ENCODE measurements at regions not wholly inside any gene's neighbourhood (a gene's known extent, or its start where the extent isn't known, plus 50 kb on each side); places are given as distances from the start of the nearest gene placed in this dataset.
"Not testable (repeated sequence)": the region's sequence is repeated elsewhere in the genome, so short reads cannot be mapped to it uniquely, and the experiment has no call there.

DNA sequence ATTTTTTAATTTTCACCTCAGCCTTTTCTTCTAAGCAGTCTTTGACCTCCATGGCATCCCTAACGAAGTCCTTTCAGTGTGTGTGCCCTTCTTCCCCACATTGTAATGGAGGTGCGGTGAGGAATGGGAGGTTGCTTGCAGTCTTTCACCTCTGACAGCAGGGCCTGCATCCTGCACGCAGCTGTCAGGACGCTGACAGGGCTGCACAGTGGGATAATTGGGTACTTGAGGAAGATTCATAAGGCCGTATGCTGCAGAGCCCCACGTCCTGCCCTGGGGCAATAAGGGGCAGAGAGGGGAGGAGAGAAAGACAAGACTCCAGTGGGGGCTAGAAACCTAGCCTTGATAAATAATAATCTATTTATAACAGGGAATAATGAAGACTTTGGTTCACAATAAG lies 184.7 kb downstream of the SAMD5 start:
- Mint-ChIP-seq H3K4me3 (no peak overlapping the region), H3K36me3 (ENCODE audit: low read depth) (no peaks in the 10 kb centered on the region), H3K4me1 (no peaks in the 10 kb centered on the region), H3K27ac (no peak overlapping the region), H3K27me3 (ENCODE audit: insufficient read depth) (no peaks in the 10 kb centered on the region), H3K9me3 (no peaks in the 10 kb centered on the region)
- no peak overlapping the region for H3K27ac ChIP-seq (ENCODE audit: low read depth, low read length)
- H3K36me3 ChIP-seq (ENCODE audit: control insufficient read depth, insufficient read depth, low read length), result no peaks in the 10 kb centered on the region
- TF ChIP-seq, protein P1, sequence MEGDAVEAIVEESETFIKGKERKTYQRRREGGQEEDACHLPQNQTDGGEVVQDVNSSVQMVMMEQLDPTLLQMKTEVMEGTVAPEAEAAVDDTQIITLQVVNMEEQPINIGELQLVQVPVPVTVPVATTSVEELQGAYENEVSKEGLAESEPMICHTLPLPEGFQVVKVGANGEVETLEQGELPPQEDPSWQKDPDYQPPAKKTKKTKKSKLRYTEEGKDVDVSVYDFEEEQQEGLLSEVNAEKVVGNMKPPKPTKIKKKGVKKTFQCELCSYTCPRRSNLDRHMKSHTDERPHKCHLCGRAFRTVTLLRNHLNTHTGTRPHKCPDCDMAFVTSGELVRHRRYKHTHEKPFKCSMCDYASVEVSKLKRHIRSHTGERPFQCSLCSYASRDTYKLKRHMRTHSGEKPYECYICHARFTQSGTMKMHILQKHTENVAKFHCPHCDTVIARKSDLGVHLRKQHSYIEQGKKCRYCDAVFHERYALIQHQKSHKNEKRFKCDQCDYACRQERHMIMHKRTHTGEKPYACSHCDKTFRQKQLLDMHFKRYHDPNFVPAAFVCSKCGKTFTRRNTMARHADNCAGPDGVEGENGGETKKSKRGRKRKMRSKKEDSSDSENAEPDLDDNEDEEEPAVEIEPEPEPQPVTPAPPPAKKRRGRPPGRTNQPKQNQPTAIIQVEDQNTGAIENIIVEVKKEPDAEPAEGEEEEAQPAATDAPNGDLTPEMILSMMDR (conservative IDR thresholded peaks at IDR 0.05), result no peak
- H3K4me1 ChIP-seq (ENCODE audit: control insufficient read depth, insufficient read depth, low read length), result no peaks in the 10 kb centered on the region
- no peaks in the 10 kb centered on the region for H3K27me3 ChIP-seq (ENCODE audit: control insufficient read depth, insufficient read depth, low read length, poor library complexity, severe bottlenecking)
- H3K9ac ChIP-seq (ENCODE audit: extremely low read depth, low read length, poor library complexity, severe bottlenecking), result no peak overlapping the region
- H3K9me3 ChIP-seq (ENCODE audit: control insufficient read depth, low read length), result no peaks in the 10 kb centered on the region
- WGBS, 2 experiments (ENCODE audit: insufficient coverage in 1 of 2, insufficient read length in 1 of 2), result 88 to 90% methylated on average over 3 to 6 of the region's 6 CpGs
- no peak overlapping the region for H3K4me3 ChIP-seq (ENCODE audit: low read length)
- no peak for DNase-seq

DNA sequence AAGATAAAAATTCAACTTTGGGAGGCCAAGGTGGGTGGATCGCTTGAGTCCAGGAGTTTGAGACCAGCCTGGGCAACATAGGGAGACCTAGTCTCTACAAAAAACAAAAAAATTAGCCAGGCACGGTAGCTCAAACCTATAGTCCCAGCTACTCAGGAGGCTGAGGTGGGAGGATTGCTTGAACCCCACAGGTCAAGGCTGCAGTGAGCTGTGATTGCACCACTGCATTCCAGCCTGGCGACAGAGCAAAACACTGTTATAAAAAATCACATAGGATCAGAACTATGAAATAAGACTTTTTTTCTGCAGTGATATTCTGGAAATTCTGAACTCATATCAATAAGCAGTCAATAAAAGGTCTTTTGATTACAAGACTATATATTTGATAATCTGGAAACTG lies 186.1 kb downstream of the SAMD5 start:
- not testable (repeated sequence) for H3K4me3 Mint-ChIP-seq; H3K36me3 ChIP-seq (ENCODE audit: control insufficient read depth, insufficient read depth, low read length); H3K9me3 Mint-ChIP-seq; H3K9me3 ChIP-seq (ENCODE audit: control insufficient read depth, low read length); H3K4me3 ChIP-seq (ENCODE audit: low read length); H3K36me3 Mint-ChIP-seq (ENCODE audit: low read depth); H3K4me1 ChIP-seq (ENCODE audit: control insufficient read depth, insufficient read depth, low read length); H3K27ac Mint-ChIP-seq; DNase-seq; H3K27me3 ChIP-seq (ENCODE audit: control insufficient read depth, insufficient read depth, low read length, poor library complexity, severe bottlenecking); H3K4me1 Mint-ChIP-seq; H3K9ac ChIP-seq (ENCODE audit: extremely low read depth, low read length, poor library complexity, severe bottlenecking); H3K27ac ChIP-seq (ENCODE audit: low read depth, low read length); H3K27me3 Mint-ChIP-seq (ENCODE audit: insufficient read depth)
- WGBS, 2 experiments (ENCODE audit: insufficient coverage in 1 of 2, insufficient read length in 1 of 2), result 95 to 100% methylated on average over 3 of the region's 3 CpGs

DNA sequence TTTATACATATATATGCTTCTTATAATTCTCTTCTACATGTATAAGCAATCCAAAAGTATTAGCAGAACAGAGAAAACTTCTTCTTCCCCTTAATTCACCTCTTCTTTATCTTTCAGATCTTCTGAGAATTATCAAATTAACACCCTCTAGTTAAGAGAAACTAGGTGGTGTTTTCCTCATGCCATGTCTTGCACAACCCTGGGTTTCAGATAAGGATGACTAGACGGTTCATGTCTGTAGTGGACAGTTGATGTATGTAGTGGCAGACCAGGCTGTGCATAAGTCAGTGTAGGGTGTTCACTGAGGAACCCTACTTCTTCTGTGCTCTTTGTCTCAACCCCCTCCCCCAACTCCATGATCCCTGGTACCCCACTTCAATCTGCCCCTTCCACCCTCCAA lies 187.3 kb downstream of the SAMD5 start:
- DNase-seq, result no peak
- Histone ChIP-seq H3K4me3 (ENCODE audit: low read length) (no peak overlapping the region), H3K36me3 (ENCODE audit: control insufficient read depth, insufficient read depth, low read length) (no peaks in the 10 kb centered on the region), H3K4me1 (ENCODE audit: control insufficient read depth, insufficient read depth, low read length) (no peaks in the 10 kb centered on the region), H3K9ac (ENCODE audit: extremely low read depth, low read length, poor library complexity, severe bottlenecking) (no peak overlapping the region), H3K27me3 (ENCODE audit: control insufficient read depth, insufficient read depth, low read length, poor library complexity, severe bottlenecking) (no peaks in the 10 kb centered on the region), H3K9me3 (ENCODE audit: control insufficient read depth, low read length) (no peaks in the 10 kb centered on the region), H3K27ac (ENCODE audit: low read depth, low read length) (no peak overlapping the region)
- Mint-ChIP-seq H3K27ac (no peak overlapping the region), H3K27me3 (ENCODE audit: insufficient read depth) (no peaks in the 10 kb centered on the region), H3K9me3 (no peaks in the 10 kb centered on the region), H3K4me1 (no peaks in the 10 kb centered on the region), H3K36me3 (ENCODE audit: low read depth) (no peaks in the 10 kb centered on the region), H3K4me3 (no peak overlapping the region)
- WGBS, 2 experiments (ENCODE audit: insufficient coverage in 1 of 2, insufficient read length in 1 of 2), result 76% methylated on average over 1 of the region's 1 CpG; no CpG with 5 or more reads in 1 of the 2 experiments
- TF ChIP-seq, protein P1 (conservative IDR thresholded peaks at IDR 0.05), result no peak

DNA sequence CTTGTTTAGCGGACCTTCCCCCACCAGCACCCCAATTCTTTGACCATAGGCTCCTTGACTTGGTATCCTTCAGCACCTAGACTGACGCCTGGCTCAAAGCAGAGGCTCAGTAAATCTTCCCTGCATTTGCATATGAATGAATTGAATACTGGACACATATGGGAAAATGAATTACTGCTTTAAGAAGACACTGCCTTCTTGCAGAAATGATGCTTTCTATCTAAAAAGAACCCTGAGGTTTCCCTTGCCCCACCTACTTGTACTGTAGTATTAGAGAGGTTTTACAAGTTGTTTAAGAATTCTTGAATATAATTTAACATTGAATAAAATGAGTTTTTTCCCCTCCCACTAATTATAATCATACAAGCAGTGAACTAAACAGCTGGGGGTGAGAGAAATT lies 190.7 kb downstream of the SAMD5 start:
- H3K27me3 Mint-ChIP-seq (ENCODE audit: insufficient read depth), result no peaks in the 10 kb centered on the region
- H3K36me3 ChIP-seq (ENCODE audit: control insufficient read depth, insufficient read depth, low read length), result no peaks in the 10 kb centered on the region
- H3K9me3 Mint-ChIP-seq, result no peaks in the 10 kb centered on the region
- H3K4me1 Mint-ChIP-seq, result no peaks in the 10 kb centered on the region
- H3K36me3 Mint-ChIP-seq (ENCODE audit: low read depth), result no peaks in the 10 kb centered on the region
- H3K27ac ChIP-seq (ENCODE audit: low read depth, low read length), result no peak overlapping the region
- TF ChIP-seq, protein P1 (conservative IDR thresholded peaks at IDR 0.05), result no peak
- no peak overlapping the region for H3K9ac ChIP-seq (ENCODE audit: extremely low read depth, low read length, poor library complexity, severe bottlenecking)
- H3K27ac Mint-ChIP-seq, result no peak overlapping the region
- DNase-seq, result no peak
- H3K27me3 ChIP-seq (ENCODE audit: control insufficient read depth, insufficient read depth, low read length, poor library complexity, severe bottlenecking), result no peaks in the 10 kb centered on the region
- H3K9me3 ChIP-seq (ENCODE audit: control insufficient read depth, low read length), result no peaks in the 10 kb centered on the region
- no peaks in the 10 kb centered on the region for H3K4me1 ChIP-seq (ENCODE audit: control insufficient read depth, insufficient read depth, low read length)
- no peak overlapping the region for H3K4me3 Mint-ChIP-seq
- H3K4me3 ChIP-seq (ENCODE audit: low read length), result no peak overlapping the region
- WGBS, 2 experiments (ENCODE audit: insufficient coverage in 1 of 2, insufficient read length in 1 of 2), result 80 to 89% methylated on average over 2 of the region's 2 CpGs

Measured in endodermal cell (in vitro differentiated cells).